Fibroblast of lung (primary cell): ENCODE measurements at regions not wholly inside any gene's neighbourhood (a gene's known extent, or its start where the extent isn't known, plus 50 kb on each side); places are given as distances from the start of the nearest gene placed in this dataset.

Experiments used
- EZH2 ChIP-seq: IDR thresholded peaks from 2 replicates; pipeline ENCODE4 v1.5.1; 2012; ENCODE audit warnings: low read length, control low read depth, mild to moderate bottlenecking; ENCODE audit errors: missing control alignments
- TF ChIP-seq, protein P1 (sequence below), 2 donors: IDR thresholded peaks in 1 of 2; conservative IDR thresholded peaks in 1 of 2; 1 replicate in 1 of 2; 2 replicates in 1 of 2; pipeline ENCODE4 v1.5.1; 2011 to 2012; ENCODE audit warnings: low read length in 2 of 2, control low read depth in 1 of 2, inconsistent platforms in 1 of 2, low read depth in 1 of 2, mild to moderate bottlenecking in 1 of 2

- no peak for TF ChIP-seq EZH2
- TF ChIP-seq, protein P1, sequence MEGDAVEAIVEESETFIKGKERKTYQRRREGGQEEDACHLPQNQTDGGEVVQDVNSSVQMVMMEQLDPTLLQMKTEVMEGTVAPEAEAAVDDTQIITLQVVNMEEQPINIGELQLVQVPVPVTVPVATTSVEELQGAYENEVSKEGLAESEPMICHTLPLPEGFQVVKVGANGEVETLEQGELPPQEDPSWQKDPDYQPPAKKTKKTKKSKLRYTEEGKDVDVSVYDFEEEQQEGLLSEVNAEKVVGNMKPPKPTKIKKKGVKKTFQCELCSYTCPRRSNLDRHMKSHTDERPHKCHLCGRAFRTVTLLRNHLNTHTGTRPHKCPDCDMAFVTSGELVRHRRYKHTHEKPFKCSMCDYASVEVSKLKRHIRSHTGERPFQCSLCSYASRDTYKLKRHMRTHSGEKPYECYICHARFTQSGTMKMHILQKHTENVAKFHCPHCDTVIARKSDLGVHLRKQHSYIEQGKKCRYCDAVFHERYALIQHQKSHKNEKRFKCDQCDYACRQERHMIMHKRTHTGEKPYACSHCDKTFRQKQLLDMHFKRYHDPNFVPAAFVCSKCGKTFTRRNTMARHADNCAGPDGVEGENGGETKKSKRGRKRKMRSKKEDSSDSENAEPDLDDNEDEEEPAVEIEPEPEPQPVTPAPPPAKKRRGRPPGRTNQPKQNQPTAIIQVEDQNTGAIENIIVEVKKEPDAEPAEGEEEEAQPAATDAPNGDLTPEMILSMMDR (conservative IDR thresholded peaks at IDR 0.05 in 1 of 2, IDR thresholded peaks at IDR 0.05 in 1 of 2; ENCODE audit: low read depth in 1 of 2, low read length in 2 of 2): no peak
These were observed 102.1 kb downstream of the AREG start for GRCh38 chr4:74547042-74547441.
